DND-41 (cell line): ENCODE measurements at regions not wholly inside any gene's neighbourhood (a gene's known extent, or its start where the extent isn't known, plus 50 kb on each side); places are given as distances from the start of the nearest gene placed in this dataset.

Experiments used
- CTCF ChIP-seq: IDR thresholded peaks from 2 replicates; pipeline ENCODE4 v1.5.1; 2012; ENCODE audit warnings: borderline replicate concordance, low read length, moderate library complexity, mild to moderate bottlenecking; ENCODE audit not compliant: poor library complexity, severe bottlenecking; ENCODE audit errors: extremely low read depth
- EZH2 ChIP-seq: IDR thresholded peaks from 3 replicates; pipeline ENCODE4 v1.6.1; 2012; ENCODE audit warnings: borderline replicate concordance, low read depth, mild to moderate bottlenecking, moderate library complexity, low read length, inconsistent platforms; ENCODE audit not compliant: severe bottlenecking

DNA sequence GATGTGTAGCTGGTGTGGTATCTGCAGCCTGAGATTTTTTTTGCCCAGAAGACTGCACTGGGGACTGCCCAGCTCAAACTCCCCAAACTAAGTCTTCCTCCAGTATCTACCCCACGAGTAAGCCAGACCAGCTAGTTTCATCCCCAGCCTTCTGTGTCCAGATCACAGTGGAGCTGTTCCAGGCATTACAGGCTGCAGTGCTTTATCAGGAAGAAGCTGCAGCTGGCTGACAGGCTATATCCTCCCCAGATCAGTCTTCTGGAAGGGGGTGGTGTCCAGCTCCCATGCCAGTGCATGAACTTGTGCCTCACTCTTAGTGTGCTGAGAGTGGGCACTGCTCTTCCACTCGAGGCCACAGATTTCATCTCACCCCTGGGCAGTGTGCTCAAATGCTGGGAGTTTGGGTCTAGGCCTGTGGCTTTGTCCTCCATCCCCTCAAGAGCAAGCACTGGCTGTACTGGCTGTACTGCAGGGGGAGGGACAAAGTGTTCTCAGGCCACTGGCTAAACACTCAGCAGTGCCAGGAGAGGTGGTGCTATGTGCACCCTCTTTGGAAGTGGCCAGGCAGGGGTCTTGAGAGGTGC is 679.1 kb upstream of the COBL start:
- TF ChIP-seq CTCF (no peak), EZH2 (no peak)
